CD8-positive, alpha-beta memory T cell (primary cell): ENCODE measurements at regions not wholly inside any gene's neighbourhood (a gene's known extent, or its start where the extent isn't known, plus 50 kb on each side); places are given as distances from the start of the nearest gene placed in this dataset.
"Not testable (repeated sequence)": the region's sequence is repeated elsewhere in the genome, so short reads cannot be mapped to it uniquely, and the experiment has no call there.

ENCODE experiments used
- CTCF ChIA-PET: fragments of 350-600 bp; sonication (Branson Sonifier 250); formaldehyde crosslinking; loops from one replicate; lab custom pipeline; 2021; ENCODE audit warnings: antibody characterized with exemption; lab: Charles Lee
- POLR2A ChIA-PET: fragments of 350-600 bp; sonication (Branson Sonifier 250); formaldehyde crosslinking; loops from one replicate; lab custom pipeline; 2021; ENCODE audit warnings: antibody characterized with exemption; lab: Charles Lee
- DNase-seq, 5 donors: peaks; one replicate each; pipeline versions ENCODE4 v3.0.0 to v3.0.0-alpha.2; 2020 to 2022; ENCODE audit warnings: mixed read lengths in 1 of 5
- H3K27ac ChIP-seq: one replicate; pipeline ENCODE4 v1.7.0; 2013; ENCODE audit warnings: low read depth, mild to moderate bottlenecking, low read length, moderate library complexity
- H3K27me3 ChIP-seq: 2 replicates; pipeline ENCODE4 v1.7.0; 2013; ENCODE audit warnings: low read length, mild to moderate bottlenecking; ENCODE audit not compliant: insufficient read depth, poor library complexity, severe bottlenecking
- H3K36me3 ChIP-seq: 2 replicates; pipeline ENCODE4 v1.7.0; 2013; ENCODE audit warnings: mild to moderate bottlenecking, low read length, moderate library complexity; ENCODE audit not compliant: insufficient read depth
- H3K4me1 ChIP-seq: 2 replicates; pipeline ENCODE4 v1.7.0; 2013; ENCODE audit warnings: mild to moderate bottlenecking, low read length, moderate library complexity; ENCODE audit not compliant: insufficient read depth
- H3K4me3 ChIP-seq: 2 replicates; pipeline ENCODE4 v1.7.0; 2013; ENCODE audit warnings: mild to moderate bottlenecking, low read length
- H3K9me3 ChIP-seq: 2 replicates; pipeline ENCODE4 v1.7.0; 2013; ENCODE audit warnings: mild to moderate bottlenecking, low read length
- H3K27ac Mint-ChIP-seq, 8 donors: one replicate each; pipeline ENCODE4 v1.8.0; 2020 to 2021; ENCODE audit warnings: mixed read lengths in 8 of 8, mild to moderate bottlenecking in 6 of 8, inconsistent platforms in 3 of 8, moderate library complexity in 3 of 8
- H3K27me3 Mint-ChIP-seq, 2 donors: one replicate each; pipeline ENCODE4 v1.8.0; 2020 to 2021; ENCODE audit warnings: mixed read lengths in 2 of 2, mild to moderate bottlenecking in 1 of 2, moderate library complexity in 1 of 2
- H3K36me3 Mint-ChIP-seq, 3 donors: one replicate each; pipeline ENCODE4 v1.8.0; 2020 to 2021; ENCODE audit warnings: mixed read lengths in 3 of 3, inconsistent platforms in 1 of 3, mild to moderate bottlenecking in 1 of 3
- H3K4me1 Mint-ChIP-seq, 3 donors: one replicate each; pipeline ENCODE4 v1.8.0; 2020 to 2021; ENCODE audit warnings: mixed read lengths in 3 of 3, inconsistent platforms in 1 of 3, mild to moderate bottlenecking in 1 of 3
- H3K4me3 Mint-ChIP-seq, 7 donors: one replicate each; pipeline ENCODE4 v1.8.0; 2020 to 2021; ENCODE audit warnings: mixed read lengths in 7 of 7, mild to moderate bottlenecking in 6 of 7, moderate library complexity in 4 of 7, inconsistent platforms in 2 of 7
- H3K9me3 Mint-ChIP-seq, 5 donors: one replicate each; pipeline ENCODE4 v1.8.0; 2020 to 2022; ENCODE audit warnings: mixed read lengths in 5 of 5, mild to moderate bottlenecking in 3 of 5, moderate library complexity in 2 of 5, inconsistent platforms in 1 of 5

DNA sequence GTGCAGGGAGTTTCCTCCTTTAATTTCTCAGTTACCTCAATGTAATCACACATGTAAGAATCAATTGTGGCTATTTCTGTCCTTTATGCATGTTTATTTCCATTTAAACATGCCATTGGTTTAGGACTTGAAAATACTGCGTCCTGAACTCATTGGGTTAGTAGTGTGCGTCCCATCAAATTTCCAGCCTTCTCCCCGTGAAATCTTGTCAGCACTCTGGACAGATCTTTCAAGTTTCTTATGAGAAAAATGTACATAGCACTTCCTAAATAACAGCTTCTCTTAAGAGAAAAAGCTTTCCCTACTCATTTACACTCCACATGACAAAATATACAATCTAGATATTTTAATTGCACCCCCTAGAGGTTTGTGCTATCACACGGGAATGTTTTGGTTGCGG is 353.9 kb upstream of the FOLH1 start:
- H3K36me3 Mint-ChIP-seq, H3K4me1 Mint-ChIP-seq, H3K27ac ChIP-seq, H3K4me3 ChIP-seq, H3K27me3 ChIP-seq, H3K27me3 Mint-ChIP-seq, H3K27ac Mint-ChIP-seq, CTCF ChIA-PET, H3K9me3 ChIP-seq, DNase-seq, H3K4me1 ChIP-seq, POLR2A ChIA-PET, H3K36me3 ChIP-seq, H3K4me3 Mint-ChIP-seq: not testable (repeated sequence)
- H3K9me3 Mint-ChIP-seq = peaks cover 4 to 10% (median 7%) of the 10 kb centered on the region in 5 donors

DNA sequence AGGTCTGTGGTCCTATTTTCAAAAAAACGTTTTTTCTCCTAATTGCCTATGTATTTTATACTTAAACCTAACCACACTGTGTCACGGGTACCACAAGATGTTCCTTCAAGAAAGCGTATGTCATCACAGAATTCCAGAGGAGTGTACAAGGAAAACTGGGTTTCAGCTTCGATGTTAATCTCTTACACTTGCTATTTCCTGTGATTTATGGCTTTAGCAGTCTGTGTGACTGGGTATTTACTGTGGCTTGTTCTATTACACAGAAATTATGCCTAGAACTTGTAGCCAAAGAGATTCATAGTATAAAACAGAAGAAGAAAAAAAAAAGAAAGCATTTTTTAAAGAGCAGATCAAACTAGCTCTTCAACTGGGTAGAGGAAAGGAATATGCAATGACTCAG is 371.1 kb upstream of the FOLH1 start:
- H3K36me3 Mint-ChIP-seq, H3K27ac Mint-ChIP-seq, DNase-seq, H3K4me1 ChIP-seq, H3K27ac ChIP-seq, H3K9me3 ChIP-seq, H3K4me1 Mint-ChIP-seq, H3K36me3 ChIP-seq, H3K4me3 Mint-ChIP-seq, POLR2A ChIA-PET, CTCF ChIA-PET, H3K27me3 ChIP-seq, H3K4me3 ChIP-seq, H3K27me3 Mint-ChIP-seq: not testable (repeated sequence)
- peaks cover 4 to 20% (median 6%) of the 10 kb centered on the region in 5 donors for H3K9me3 Mint-ChIP-seq

DNA sequence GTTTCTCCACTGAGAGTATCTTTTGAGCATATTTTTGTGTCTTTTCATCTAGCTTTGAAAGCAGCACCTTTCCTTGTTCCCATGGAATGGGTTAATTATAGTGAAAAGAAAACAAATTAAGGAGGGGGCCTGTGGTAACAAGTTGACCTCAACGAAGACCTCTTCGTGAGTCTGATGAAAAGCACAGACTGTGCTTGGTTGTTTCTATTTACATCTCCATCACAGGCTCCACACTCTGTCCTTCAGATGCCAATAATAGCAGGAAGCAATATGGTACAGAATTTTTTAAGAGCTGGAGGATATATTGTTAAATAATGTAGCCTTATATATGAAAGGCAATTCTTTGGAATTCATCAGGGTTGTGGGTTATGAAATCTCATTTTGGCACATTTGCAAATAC is 366.7 kb upstream of the OR4C13 start:
- DNase-seq, H3K4me1 ChIP-seq, H3K27ac ChIP-seq, H3K9me3 ChIP-seq, POLR2A ChIA-PET, H3K4me1 Mint-ChIP-seq, CTCF ChIA-PET, H3K36me3 Mint-ChIP-seq, H3K36me3 ChIP-seq, H3K27me3 ChIP-seq, H3K27me3 Mint-ChIP-seq, H3K4me3 ChIP-seq, H3K27ac Mint-ChIP-seq, H3K4me3 Mint-ChIP-seq: not testable (repeated sequence)
- peaks cover 4 to 11% (median 5%) of the 10 kb centered on the region in 5 donors for H3K9me3 Mint-ChIP-seq

DNA sequence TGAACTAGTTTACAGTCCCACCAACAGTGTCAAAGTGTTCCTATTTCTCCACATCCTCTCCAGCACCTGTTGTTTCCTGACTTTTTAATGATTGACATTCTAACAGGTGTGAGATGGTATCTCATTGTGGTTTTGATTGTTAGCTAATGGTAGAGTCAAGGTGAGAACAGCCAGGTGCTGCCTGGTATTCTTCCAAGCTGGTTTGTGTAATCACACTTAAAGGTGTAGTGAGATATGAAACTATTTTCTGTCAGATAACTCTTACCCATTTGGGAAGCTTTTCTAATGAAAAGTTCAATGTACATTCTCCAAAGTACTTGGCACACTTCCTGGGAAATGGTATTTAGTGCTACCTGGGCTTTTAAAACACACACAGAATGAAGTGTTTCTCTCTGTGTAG is 343.3 kb upstream of the OR4C13 start:
- peaks cover 0 to 36% (median 6%) of the 10 kb centered on the region in 5 donors for H3K9me3 Mint-ChIP-seq
- H3K27me3 ChIP-seq, H3K9me3 ChIP-seq, H3K4me3 ChIP-seq, H3K4me3 Mint-ChIP-seq, CTCF ChIA-PET, H3K27ac ChIP-seq, H3K4me1 ChIP-seq, H3K4me1 Mint-ChIP-seq, H3K36me3 ChIP-seq, DNase-seq, POLR2A ChIA-PET, H3K27me3 Mint-ChIP-seq, H3K27ac Mint-ChIP-seq, H3K36me3 Mint-ChIP-seq: not testable (repeated sequence)

DNA sequence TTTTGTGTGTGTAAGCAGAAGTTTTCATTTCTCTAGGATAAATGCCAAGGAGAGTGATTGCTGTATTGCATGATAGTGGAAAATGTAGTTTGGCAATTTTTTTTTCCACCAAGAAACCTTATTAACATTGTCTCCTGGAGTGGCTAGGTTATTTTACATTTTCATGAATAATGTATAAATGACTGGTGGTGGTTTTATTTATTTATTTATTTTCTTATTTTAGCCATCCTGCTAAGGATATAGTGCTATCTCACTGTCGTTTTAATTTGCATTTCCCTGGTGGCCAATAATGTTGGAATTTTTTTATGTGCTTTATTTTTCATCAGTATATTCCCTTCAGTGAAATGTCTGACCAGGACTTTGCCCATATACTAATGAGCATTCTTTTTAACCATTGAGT is 328.3 kb upstream of the OR4C13 start:
- H3K4me1 Mint-ChIP-seq, CTCF ChIA-PET, H3K4me1 ChIP-seq, H3K36me3 Mint-ChIP-seq, POLR2A ChIA-PET, H3K27ac Mint-ChIP-seq, H3K4me3 Mint-ChIP-seq, H3K4me3 ChIP-seq, H3K36me3 ChIP-seq, DNase-seq, H3K9me3 ChIP-seq, H3K27me3 Mint-ChIP-seq, H3K27ac ChIP-seq, H3K27me3 ChIP-seq: not testable (repeated sequence)
- peaks cover 6 to 30% (median 8%) of the 10 kb centered on the region in 5 donors for H3K9me3 Mint-ChIP-seq

DNA sequence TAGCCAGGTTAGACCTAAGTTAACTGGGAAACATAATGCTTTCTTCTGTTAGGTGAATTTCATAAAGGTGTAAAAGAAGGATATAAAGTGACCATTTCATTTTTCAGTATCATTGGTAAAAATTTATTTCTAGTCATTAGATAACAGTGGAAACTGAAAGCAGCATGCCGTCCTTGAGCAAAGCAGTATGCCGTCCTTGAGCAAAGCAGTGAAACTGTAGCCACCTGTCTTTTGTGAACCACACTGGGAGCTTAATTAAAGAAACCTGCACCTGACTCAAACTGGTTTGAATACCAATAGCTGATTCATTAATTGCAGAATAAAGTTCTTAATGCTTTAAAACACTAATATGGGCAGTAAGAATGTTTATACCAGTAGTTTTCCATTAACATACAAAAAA is 281.5 kb upstream of the OR4C13 start:
- POLR2A ChIA-PET, H3K27me3 Mint-ChIP-seq, H3K36me3 Mint-ChIP-seq, H3K27ac Mint-ChIP-seq, CTCF ChIA-PET, H3K4me3 ChIP-seq, H3K4me1 ChIP-seq, H3K36me3 ChIP-seq, H3K4me1 Mint-ChIP-seq, H3K4me3 Mint-ChIP-seq, H3K27ac ChIP-seq, DNase-seq, H3K9me3 ChIP-seq, H3K27me3 ChIP-seq: not testable (repeated sequence)
- H3K9me3 Mint-ChIP-seq = peaks cover 7 to 21% (median 13%) of the 10 kb centered on the region in 5 donors

DNA sequence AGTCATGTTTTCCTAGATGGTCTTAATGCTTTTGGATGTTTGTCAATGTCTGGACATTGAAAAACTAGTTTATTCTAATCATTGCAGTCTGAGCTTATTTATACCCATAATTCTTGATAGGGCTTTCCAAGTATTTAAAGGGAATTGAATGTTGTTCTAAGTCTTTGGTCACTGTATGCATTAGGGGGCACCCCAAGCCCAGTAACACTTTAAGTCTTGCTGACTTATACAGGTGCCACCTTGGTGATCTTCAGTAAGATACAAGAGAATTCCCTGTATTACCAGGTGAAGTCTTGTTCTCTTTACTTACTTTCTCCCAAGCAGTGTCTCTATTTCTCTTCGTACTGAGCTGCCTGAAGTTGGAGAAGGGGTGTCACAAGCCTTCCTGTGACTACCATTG is 250.1 kb upstream of the OR4C13 start:
- H3K4me3 Mint-ChIP-seq, H3K27ac ChIP-seq, H3K4me1 Mint-ChIP-seq, H3K4me3 ChIP-seq, H3K36me3 Mint-ChIP-seq, H3K9me3 ChIP-seq, H3K4me1 ChIP-seq, H3K27me3 Mint-ChIP-seq, DNase-seq, H3K27ac Mint-ChIP-seq, H3K27me3 ChIP-seq, H3K36me3 ChIP-seq, POLR2A ChIA-PET, CTCF ChIA-PET: not testable (repeated sequence)
- peaks cover 11 to 24% (median 13%) of the 10 kb centered on the region in 5 donors for H3K9me3 Mint-ChIP-seq

DNA sequence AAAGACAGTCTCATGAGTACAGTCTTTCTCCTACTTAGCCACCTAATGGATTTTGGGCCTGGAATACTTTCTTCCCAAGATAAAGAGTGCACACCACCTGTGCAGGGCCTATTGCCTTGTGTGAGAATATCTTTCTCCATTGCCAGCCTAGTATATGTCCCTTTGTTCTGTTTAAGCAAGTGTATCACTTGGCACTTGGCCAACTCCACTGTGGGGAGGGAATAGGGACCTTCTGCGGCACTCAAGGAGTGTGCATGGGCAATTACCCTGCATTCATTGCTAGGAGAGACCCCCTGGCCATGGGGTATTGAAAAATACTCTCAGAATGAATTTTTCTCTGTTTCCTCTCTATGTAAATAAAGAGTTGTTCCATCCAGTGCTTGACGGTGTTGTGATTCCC is 201.7 kb upstream of the OR4C13 start:
- H3K36me3 ChIP-seq, H3K36me3 Mint-ChIP-seq, H3K4me3 Mint-ChIP-seq, H3K4me3 ChIP-seq, POLR2A ChIA-PET, H3K4me1 ChIP-seq, H3K27me3 ChIP-seq, CTCF ChIA-PET, H3K27ac ChIP-seq, H3K27me3 Mint-ChIP-seq, DNase-seq, H3K9me3 ChIP-seq, H3K27ac Mint-ChIP-seq, H3K4me1 Mint-ChIP-seq: not testable (repeated sequence)
- peaks cover 3 to 21% (median 8%) of the 10 kb centered on the region in 5 donors for H3K9me3 Mint-ChIP-seq

DNA sequence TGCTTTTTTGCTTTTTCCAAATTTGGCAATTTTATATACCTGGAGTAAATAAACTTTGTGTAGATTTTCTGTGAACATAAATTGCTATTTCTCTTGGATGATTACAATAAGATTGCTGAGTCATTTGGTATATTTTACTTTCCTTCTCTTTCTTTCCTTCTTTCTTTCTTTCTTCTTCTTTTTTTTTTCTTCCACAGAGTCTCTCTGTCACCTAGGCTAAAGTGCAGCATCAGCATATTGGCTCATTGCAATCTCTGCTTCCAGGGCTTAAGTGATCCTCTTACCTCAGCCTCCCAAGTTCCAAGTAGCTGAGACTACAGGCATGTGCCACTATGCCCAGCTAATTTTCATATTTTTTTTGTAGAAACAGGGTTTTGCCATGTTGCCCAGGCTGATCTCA is 201.2 kb upstream of the OR4C13 start:
- H3K4me1 ChIP-seq, H3K9me3 ChIP-seq, H3K4me3 Mint-ChIP-seq, H3K36me3 ChIP-seq, H3K27ac Mint-ChIP-seq, H3K27ac ChIP-seq, H3K4me1 Mint-ChIP-seq, CTCF ChIA-PET, H3K4me3 ChIP-seq, H3K36me3 Mint-ChIP-seq, POLR2A ChIA-PET, H3K27me3 ChIP-seq, DNase-seq, H3K27me3 Mint-ChIP-seq: not testable (repeated sequence)
- H3K9me3 Mint-ChIP-seq = peaks cover 3 to 15% (median 6%) of the 10 kb centered on the region in 5 donors
